ENCODE measurements at regions not wholly inside any gene's neighbourhood (a gene's known extent, or its start where the extent isn't known, plus 50 kb on each side); places are given as distances from the start of the nearest gene placed in this dataset.

DNA sequence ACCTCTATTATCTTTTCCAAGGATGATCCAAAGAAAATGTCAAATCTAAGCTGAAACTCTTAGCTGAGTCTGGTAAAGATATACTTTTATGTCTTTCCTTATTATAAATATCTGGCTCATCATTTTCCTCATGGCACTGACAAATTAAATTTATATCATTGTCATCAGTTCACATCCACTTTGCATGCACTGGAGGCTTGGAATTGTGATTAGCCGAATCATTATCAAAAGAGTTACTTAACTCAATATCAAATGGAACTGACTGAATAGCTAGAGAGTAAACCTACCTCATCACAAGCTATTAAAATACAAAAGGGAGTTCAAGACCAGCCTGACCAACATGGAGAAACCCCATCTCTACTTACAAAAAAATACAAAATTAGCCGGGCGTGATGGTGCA is 713.9 kb upstream of the MARCKS start:
- no peak for DNase-seq (ENCODE audit: low read depth)

DNA sequence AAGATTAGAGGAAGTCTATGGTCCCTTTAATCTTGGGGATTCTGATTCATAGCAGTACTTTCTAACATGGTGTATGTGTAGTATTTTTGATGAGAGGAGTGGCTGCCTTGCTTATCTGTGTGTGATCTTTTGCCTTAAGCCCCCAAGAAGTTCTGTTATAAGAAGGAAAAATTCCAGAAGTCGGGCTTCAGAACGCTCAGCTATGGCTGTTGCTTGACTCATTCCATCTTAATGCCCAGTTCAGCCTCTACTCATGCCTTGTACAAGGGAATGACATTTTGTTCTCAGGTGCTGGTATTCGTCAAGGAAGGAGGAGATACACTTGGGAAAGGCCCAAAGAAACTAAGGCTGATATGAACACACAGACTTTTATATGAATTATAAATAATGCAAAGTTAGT is 713.0 kb upstream of the MARCKS start:
- DNase-seq (ENCODE audit: low read depth), result peak; percentile 34

DNA sequence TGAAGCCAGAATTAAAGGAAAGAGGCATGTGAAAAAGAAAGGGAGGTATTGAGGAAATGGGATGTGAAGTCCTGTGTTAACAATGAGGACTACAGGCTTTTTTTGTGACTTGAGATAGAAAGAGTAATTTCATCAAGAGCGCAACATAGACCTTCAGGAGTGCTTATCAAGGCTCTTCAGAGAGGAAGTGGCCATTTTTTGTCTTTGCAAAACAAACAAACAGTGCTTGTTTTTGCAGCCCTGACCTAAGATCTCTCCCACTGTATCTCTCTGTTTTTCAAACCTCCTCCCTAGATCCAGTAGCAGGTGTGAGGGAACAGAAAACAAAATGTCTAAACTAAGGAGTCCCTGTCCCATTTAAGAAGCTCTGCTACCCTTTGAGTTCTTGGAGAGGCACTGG is 710.3 kb upstream of the MARCKS start:
- no peak for DNase-seq (ENCODE audit: low read depth)

DNA sequence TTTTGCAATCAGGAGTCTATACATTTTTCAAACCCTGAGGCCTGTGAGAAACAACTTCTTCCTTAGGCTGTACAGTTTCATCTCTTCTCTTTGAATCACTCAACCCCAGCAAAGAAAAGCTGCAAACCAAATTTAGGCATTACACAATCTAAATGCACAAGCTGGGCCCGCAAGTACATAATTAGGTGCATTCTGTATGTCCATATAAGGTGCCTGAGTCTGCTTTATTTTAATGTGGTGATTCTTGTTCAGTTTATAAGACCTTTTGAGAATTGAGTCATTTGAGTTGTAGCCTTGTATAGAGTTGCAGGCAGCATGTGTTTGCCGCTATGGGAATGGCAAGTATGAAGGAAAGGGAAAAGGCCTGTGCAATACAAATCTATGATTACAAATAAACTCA is 709.6 kb upstream of the MARCKS start:
- peak; percentile 77 for DNase-seq (ENCODE audit: low read depth)

DNA sequence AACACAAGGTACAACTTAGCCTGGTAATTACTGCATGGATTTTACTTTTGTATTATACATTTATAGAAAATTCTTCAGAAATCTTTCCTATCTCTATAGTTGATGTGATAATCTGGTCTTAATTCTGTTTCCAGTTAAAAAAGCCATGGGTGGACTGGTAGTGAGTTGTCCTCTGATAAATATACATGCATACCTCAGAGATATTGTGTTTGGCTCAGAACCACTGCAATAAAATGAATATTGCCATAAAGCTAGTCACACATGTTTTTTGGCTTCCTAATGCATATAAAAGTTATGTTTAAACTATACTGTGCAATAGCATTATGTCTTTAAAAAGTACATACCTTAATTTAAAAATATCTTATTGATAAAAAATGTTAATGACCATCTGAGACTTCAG is 708.6 kb upstream of the MARCKS start:
- no peak for DNase-seq (ENCODE audit: low read depth)

DNA sequence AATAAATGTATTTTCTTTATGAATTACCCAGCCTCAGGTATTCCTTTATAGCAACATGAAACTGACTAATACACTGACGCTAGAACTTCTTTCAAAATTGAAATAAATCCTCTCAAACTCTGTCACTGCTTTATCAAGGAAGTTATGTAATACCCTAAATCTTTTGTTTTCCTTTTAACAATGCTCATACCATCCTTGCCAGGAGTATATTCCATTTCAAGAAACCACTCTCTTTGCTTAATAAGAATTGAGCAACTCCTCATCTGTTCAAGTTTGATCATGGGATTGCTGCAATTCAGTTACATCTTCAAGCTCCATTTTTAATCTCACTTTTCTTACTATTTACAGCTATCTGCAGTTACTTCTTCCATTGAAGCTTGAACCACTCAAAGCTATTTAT is 707.6 kb upstream of the MARCKS start:
- peak; percentile 41 for DNase-seq (ENCODE audit: low read depth)

DNA sequence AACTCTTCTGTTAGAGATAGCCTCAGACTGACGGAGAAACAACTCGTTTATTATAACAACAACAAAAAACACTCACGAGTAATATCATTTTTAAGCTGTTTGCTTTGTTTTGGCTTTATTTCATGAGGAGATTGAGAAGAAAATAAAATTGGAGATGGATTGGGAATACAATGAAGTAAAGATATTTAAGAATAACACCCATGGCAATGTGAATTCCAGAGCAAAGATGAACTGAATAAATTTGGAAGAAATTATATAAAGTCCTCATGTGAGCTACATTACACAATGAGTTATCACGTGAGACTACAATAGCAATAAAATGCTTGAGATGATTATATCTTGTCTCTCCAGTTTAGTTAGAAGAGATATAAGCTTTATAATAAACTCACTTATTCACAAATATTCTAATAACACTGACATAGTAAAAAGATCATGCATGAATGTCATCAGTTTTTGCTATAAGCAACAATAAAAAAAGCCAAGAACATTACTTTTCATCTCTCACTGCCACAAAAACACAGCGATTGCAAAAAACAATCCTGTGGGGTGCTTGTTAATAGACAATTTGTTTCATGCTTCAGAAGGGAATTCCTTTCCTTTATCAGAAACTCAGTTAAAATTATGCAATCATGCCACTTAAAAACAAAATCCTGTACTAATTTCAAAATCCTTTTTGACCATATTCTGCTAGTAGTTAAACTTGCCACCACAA is 696.7 kb upstream of the MARCKS start:
- DNase-seq (ENCODE audit: low read depth), result peak; percentile 51

DNA sequence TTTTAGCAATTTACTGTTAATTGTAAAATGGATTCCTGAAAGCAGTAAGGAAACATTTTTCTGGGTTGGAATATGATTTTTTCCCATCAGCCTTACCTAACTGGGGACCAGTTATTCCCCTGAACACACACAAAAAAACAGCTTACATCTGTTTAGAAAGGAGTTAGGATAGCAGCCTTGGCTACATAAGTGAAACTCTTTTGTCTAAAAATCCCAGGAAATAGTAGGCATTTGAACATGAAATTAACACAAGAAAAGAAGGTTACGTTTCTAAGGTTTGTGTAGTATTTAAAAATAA is 696.2 kb upstream of the MARCKS start:
- DNase-seq (ENCODE audit: low read depth), result no peak

DNA sequence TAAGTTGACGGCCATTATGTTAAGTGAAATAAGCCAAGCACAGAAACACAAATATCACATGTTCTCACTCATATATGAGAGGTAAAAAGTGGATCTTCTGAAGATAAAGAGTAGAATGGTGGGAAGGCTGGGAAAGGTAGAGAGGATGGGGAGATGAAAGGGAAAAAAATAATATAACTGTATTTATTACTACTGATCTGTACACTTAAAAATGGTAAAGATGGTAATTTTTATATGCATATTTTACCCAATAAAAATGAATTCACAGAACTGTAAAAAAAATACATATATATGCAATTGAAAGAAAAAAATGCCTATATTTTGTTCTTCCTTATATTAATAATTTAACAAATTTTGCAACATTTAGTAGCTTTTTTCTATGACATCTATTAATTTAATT is 694.4 kb upstream of the MARCKS start:
- no peak for DNase-seq (ENCODE audit: low read depth)

DNA sequence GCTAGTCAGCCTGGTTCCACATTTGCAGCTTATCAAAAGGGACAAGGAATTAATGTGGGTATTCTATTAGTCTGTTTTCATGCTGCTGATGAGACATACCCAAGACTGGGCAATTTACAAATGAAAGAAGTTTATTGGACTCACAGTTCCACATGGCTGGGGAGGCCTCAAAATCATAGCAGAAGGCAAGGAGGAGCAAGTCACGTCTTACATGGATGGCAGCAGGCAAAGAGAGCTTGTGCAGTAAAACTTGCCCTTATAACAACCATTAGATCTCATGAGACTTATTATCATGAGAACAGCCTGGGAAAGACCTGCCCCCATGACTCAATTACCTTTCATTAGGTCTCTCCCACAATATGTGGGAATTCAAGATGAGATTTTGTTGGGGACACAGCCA is 689.1 kb upstream of the MARCKS start:
- no peak for DNase-seq (ENCODE audit: low read depth)

DNA sequence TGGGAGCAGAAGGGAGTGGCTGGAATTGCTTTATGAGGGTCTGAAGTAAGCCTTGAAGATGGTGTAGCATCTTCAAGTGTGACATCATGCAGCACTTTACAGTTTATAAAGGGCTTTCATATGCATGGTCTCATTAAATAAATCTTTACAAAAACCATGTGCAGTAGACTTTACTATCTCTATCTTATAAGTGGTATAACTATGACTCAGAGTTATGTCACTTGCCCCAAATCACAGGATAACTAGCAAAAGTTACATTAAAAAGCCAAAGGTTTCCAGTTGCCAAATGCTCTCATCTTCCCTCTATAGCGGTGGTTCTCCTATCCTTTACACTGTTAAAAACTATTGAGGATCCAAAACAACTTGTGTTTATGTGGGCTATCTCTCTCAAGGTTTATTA is 687.7 kb upstream of the MARCKS start:
- peak; percentile 30 for DNase-seq (ENCODE audit: low read depth)

DNA sequence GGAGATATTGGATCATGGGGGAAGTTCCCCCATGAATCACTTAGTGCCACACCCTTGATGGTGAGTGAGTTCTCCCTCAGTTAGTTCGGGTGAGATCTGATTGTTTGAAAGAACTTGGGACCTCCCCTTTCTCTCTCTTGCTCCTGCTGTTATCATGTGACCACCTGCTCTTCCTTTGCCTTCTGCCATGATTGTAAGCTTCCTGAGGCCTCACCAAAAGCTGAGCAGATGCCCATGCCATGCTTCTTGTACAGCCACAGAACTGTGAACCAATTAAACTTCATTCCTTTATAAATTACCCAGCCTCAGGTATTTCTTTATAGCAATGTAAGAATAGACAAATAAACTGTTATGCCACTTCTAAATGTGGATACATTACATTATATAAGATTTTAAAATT is 686.7 kb upstream of the MARCKS start:
- DNase-seq (ENCODE audit: low read depth), result no peak

DNA sequence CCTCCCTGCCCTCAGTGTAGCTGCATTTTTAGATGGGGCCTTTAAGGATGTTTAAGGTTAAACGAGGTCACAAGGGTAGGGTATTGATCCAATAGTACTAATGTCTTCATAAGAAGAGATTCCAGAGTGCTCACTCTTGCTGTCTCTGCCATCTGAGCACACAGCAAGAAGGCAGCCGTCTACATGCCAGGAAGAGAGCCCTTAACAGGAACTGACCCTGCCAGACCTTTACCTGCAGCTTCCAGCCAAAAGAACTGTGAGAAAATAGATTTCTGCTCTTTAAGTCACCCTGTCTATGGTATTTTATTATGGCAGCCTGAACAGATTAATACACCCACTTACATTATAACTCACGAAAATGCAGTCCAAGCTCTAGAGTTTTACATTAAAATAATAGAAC is 685.3 kb upstream of the MARCKS start:
- DNase-seq (ENCODE audit: low read depth), result no peak

DNA sequence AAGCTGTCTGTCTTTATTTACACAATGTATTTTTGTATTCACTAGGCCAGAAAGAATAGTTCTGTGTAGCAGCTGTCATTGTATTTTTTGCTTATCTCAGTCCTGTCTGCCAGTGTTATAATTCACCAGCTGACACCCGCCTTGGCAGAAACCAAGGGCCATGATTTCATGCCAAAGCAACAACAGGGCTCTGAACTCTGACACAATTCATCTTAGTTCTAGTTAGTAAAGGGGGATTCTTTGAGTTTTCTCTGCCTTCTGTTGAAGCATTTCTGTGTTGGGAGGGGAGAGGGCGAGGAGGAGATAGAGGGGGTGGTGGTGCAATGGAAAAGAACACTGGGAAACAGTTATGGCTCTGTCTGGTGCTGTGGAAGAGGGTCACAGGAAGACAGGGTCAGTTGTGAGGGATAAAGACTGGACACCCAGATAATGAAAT is 684.6 kb upstream of the MARCKS start:
- peak; percentile 64 for DNase-seq (ENCODE audit: low read depth)

DNA sequence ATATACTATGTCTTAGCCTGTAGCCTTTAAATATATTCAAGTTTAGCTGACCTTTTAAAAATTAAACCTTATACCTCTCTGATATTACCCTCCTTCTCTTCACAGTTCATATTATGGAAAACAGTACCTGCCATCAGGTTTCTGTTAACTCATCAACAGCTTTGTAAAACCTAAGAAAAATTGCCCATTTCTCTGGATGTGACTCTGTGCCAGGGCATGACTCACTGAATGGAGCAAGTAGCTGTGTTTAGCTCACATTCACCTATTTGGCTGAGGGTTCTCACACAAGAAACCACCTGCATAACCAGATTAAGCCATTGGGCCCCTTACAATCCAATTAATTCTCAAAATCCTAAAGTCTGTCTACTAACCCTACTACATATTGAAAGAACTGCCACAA is 678.8 kb upstream of the MARCKS start:
- no peak for DNase-seq (ENCODE audit: low read depth)

DNA sequence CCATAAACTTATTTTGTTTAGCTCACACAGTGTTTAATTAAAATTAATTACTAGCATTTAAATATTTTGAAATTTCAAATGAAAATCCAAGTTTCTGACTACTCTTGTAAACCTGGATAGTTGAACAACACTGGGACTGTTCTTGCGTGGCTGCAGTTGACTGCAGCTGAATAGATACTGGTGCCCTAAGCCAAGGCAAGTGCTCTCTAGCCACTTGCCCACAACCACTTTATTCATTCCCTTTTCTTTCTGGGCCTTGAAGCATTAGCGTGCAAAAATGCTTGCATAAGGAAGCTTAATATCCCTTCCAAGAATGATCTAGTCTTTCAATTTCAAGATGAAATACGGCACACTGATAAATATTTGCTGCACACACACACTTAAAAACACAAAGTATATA is 676.0 kb upstream of the MARCKS start:
- no peak for DNase-seq (ENCODE audit: low read depth)

DNA sequence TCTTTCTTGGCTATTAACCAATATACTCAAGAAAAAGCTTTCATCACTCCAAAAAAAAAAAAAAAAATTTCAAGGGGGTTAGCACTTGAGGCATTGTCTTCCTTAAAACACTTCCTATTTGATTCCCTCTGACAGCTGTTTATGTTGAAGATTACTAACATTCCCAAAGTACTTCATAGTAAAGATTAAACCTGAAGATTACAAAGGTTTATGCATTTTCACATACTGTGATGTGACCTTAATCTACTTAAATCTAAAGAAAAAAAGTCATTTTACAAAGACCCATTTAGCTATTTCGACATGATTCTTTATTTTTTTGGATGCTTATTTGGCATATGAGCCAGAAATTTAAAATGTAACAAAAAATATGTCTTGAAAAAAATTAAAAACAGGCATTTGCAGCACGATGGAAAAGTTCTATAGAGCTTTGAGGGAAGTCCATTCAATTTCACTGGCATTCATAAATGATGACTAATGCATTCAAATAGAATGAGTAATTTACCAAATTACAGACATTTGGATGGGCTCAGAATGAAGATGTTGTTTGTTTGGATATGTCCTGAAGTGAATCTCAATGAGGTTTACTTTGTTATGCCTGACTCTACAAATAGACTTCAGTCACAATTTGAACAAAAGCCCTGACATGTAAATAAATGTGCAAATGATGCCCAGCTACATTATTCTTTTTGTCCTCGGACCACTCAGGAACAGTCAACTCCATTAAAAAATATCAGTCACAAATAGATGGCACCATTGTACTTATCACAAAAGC is 674.6 kb upstream of the MARCKS start:
- DNase-seq (ENCODE audit: low read depth), result peak; percentile 62

DNA sequence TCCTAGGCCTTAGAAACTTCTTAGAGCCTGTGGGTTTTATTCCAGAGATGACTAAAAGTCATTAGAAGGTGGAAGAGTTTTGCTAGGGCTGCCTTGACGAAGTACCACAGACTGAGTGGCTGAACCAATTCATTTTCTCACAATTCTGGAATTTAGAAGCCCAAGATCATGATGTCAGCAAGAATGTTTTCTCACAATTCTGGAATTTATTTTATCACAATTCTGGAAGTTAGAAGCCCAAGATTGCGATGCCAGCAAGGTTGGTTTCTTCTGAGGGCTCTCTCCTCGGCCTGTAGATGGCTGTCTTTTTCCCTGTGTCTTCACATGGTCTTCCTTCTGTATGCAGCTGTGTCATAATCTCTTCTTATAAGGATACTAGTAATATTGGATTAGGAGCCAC is 672.9 kb upstream of the MARCKS start:
- peak; percentile 92 for DNase-seq (ENCODE audit: low read depth)

DNA sequence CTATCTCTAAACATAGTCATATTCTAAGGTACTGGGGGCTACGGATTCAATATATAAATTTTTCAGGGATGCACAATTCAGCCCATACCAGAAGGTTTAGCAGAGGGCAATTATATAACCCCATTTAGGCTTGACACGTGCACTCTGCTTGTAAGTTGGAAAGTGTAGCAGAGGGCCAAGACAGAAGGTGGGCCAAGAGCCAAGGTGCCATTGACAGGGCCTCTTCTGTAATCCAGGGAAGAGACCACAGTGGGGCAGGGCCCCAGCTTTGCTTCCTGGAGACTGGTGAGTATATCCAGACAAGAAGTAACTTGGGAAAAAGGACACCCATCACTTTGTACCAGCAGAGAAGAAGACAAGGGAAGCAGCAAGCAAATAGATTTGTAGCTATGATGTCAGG is 672.4 kb upstream of the MARCKS start:
- DNase-seq (ENCODE audit: low read depth), result no peak

DNA sequence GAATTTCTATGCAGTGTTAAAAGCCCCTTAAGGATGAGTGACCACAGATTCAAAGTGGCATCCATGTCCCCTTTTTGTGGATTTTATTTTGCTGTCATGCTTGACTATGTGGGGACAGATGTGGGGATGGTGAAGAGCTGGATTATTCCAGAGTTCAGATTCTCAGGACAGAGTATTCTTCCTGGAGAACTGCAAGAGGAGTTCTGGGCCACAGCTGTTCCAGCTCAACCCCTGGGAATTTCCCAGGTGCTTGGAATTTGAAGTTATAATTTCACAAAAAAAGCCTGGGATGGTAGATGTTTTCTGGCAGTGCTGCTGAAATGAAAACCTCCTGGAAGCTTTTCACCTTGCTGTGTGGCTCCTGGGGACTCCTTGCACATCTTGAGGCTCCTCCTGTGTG is 671.8 kb upstream of the MARCKS start:
- no peak for DNase-seq (ENCODE audit: low read depth)

DNA sequence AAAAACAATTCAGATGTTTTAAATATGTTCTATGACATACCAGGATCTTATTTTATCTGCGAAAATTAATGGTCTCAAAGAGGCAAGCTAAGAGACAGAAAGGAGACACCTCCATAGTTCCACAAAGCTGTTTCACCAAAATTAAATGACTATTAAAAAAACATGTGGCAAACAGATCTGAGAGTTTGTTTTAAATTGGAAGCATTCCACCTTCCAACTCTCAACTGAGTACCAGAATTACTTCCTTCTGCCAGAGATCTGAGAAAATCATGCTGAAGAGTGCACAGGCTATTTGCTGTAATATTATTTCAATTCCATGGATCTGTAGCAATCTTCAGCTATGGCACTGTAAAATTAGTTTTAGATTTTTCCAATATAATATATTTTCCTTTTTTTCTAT is 669.5 kb upstream of the MARCKS start:
- DNase-seq (ENCODE audit: low read depth), result no peak

DNA sequence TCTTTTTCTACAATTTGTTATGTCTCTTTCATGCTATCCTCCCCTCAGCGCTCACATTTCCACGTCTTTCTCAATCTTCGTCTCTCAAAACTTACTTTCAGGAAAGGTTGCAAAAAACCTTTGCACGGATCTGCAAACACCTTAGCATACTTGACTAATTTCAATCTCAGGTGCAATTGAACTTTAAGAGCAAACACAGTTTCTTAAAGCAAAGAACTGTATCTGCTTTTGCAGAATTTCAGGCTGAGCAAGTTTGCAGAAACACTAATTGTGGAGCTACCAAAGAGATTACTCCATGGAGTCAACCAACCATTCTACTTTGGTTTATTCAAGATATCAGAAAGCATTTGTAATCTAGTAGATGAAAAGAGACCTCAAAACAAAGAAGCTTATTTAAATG is 668.2 kb upstream of the MARCKS start:
- no peak for DNase-seq (ENCODE audit: low read depth)

DNA sequence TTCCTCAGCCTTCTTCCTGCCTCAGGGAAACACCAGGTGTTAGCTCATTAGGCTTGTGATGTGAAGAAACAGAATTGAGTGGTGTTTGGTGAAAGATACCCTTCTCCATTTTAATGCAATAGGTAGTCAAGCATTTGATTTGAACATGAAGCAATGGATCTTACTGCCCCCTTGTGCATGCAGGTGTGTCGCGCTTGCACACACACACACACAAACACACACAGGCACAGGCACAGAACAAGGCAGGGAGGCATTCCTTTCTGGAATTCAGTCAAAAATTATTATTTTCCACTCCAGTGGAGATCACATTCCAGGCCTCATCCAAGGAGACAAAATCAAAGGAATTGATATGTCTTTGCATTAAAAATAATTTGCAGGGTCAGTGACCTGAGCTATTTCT is 667.0 kb upstream of the MARCKS start:
- DNase-seq (ENCODE audit: low read depth), result no peak

DNA sequence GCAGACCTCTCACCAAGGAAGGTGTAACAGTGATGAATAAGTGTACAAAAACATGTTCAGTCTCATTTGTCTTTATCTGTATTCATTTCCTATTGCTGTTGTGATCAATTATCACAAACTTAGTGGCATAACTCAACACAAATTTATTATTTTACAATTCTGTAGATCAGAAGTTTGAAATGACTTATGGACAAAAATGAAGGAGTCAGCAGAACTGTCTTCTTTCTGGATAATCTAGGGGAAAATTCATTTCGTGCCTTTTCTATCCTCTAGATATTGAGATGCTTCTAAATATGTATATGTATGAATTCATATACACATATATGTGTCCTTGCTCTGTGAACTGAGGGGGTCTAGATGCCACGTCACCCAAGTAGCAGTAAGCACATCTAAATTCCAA is 663.1 kb upstream of the MARCKS start:
- DNase-seq (ENCODE audit: low read depth), result no peak
